SK-N-SH (cell line): ENCODE measurements at regions not wholly inside any gene's neighbourhood (a gene's known extent, or its start where the extent isn't known, plus 50 kb on each side); places are given as distances from the start of the nearest gene placed in this dataset.

Source experiments
- CTCF ChIA-PET: fragments of 300-600, 350-600 bp; formaldehyde crosslinking; extraction: SDS; loops from one replicate; lab custom pipeline; 2021; lab: Yijun Ruan, JAX
- POLR2A ChIA-PET: fragments of 350-600 bp; sonication (Branson Sonifier 250); formaldehyde crosslinking; extraction: SDS; loops from one replicate; lab custom pipeline; 2020; ENCODE audit warnings: antibody characterized with exemption, inconsistent platforms; lab: Yijun Ruan, JAX
- DNase-seq: peaks from one replicate; pipeline ENCODE4 v3.0.0; 2012
- H2AFZ ChIP-seq: fragments of 200-600 bp; sonication (generic); 2 replicates; pipeline ENCODE4 v1.8.1; 2016; ENCODE audit warnings: antibody characterized with exemption, mild to moderate bottlenecking, low read depth
- H3F3A ChIP-seq: fragments of 200-600 bp; sonication (generic); replicated peaks from 2 replicates; pipeline ENCODE3; 2016; ENCODE audit warnings: antibody characterized with exemption, mild to moderate bottlenecking; ENCODE audit not compliant: insufficient read depth
- H3K27ac ChIP-seq, 2 experiments: fragments of 200-500 bp in 1 of 2; fragments of 200-600 bp in 1 of 2; sonication (Bioruptor generic) in 1 of 2; sonication (generic), shearing (Covaris generic) in 1 of 2; 2 replicates each; pipeline versions ENCODE4 v1.5.1 to v1.6.1; 2014 to 2016; ENCODE audit warnings: low read depth in 2 of 2, inconsistent platforms in 1 of 2, low read length in 1 of 2, mild to moderate bottlenecking in 1 of 2, mixed read lengths in 1 of 2
- H3K27me3 ChIP-seq: fragments of 200-600 bp; sonication (generic), shearing (Covaris generic); 2 replicates; pipeline ENCODE4 v1.6.1; 2016; ENCODE audit warnings: mixed run types; ENCODE audit not compliant: insufficient read depth
- H3K36me3 ChIP-seq, 2 experiments: fragments of 200-500 bp in 1 of 2; fragments of 200-600 bp in 1 of 2; sonication (Bioruptor generic) in 1 of 2; sonication (generic) in 1 of 2; replicated peaks in 1 of 2; 2 replicates each; pipeline versions ENCODE3 to v1.5.1; 2014 to 2016; ENCODE audit warnings: low read length in 1 of 2, mild to moderate bottlenecking in 1 of 2; ENCODE audit not compliant: insufficient read depth in 2 of 2, control insufficient read depth in 1 of 2
- H3K4me1 ChIP-seq, 2 experiments: fragments of 200-500 bp in 1 of 2; fragments of 200-600 bp in 1 of 2; sonication (Bioruptor generic) in 1 of 2; sonication (generic), shearing (Covaris generic) in 1 of 2; 2 replicates each; pipeline versions ENCODE4 v1.5.1 to v1.6.1; 2014 to 2016; ENCODE audit warnings: low read depth in 1 of 2, low read length in 1 of 2, mixed run types in 1 of 2; ENCODE audit not compliant: insufficient read depth in 2 of 2, control insufficient read depth in 1 of 2
- H3K4me2 ChIP-seq: fragments of 200-600 bp; sonication (generic), shearing (Covaris generic); 2 replicates; pipeline ENCODE4 v1.6.1; 2017; ENCODE audit warnings: mixed run types
- H3K4me3 ChIP-seq, 2 experiments: fragments of 200-500 bp in 1 of 2; fragments of 200-600 bp in 1 of 2; sonication (Bioruptor generic) in 1 of 2; sonication (generic), shearing (Covaris generic) in 1 of 2; 2 replicates each; pipeline versions ENCODE4 v1.5.1 to v1.8.1; 2014 to 2016; ENCODE audit warnings: low read depth in 2 of 2, inconsistent platforms in 1 of 2, low read length in 1 of 2, mild to moderate bottlenecking in 1 of 2, mixed read lengths in 1 of 2, moderate library complexity in 1 of 2
- H3K79me2 ChIP-seq: fragments of 200-600 bp; sonication (generic); 2 replicates; pipeline ENCODE4 v1.8.1; 2017; ENCODE audit warnings: mild to moderate bottlenecking; ENCODE audit not compliant: insufficient read depth
- H3K9ac ChIP-seq: fragments of 200-600 bp; sonication (generic); 2 replicates; pipeline ENCODE4 v1.6.1; 2017; ENCODE audit warnings: mixed run types
- H3K9me2 ChIP-seq: fragments of 200-600 bp; sonication (generic); 2 replicates; pipeline ENCODE4 v1.6.1; 2017; ENCODE audit warnings: mixed run types
- H3K9me3 ChIP-seq: fragments of 200-600 bp; sonication (generic); 2 replicates; pipeline ENCODE4 v1.6.1; 2017; ENCODE audit warnings: mixed run types, mild to moderate bottlenecking, moderate library complexity
- H4K20me1 ChIP-seq: fragments of 200-600 bp; sonication (generic); 2 replicates; pipeline ENCODE4 v1.6.1; 2017; ENCODE audit warnings: mild to moderate bottlenecking, mixed run types; ENCODE audit not compliant: insufficient read depth
- CTCF ChIP-seq: fragments of 200-600 bp; sonication (generic); IDR thresholded peaks from 2 replicates; pipeline ENCODE4 v1.6.1; 2017; ENCODE audit warnings: antibody characterized with exemption, mild to moderate bottlenecking, moderate library complexity
- EP300 ChIP-seq, 2 experiments: IDR thresholded peaks; 2 replicates each; pipeline versions ENCODE4 v1.4.0 to v1.6.1; 2012; ENCODE audit warnings: borderline replicate concordance in 1 of 2, low read depth in 1 of 2, low read length in 1 of 2
- FOXJ3 ChIP-seq: sonication (generic); formaldehyde crosslinking; IDR thresholded peaks from 2 replicates; pipeline ENCODE4 v1.5.1; 2020; ENCODE audit warnings: mild to moderate bottlenecking, missing genetic modification reagents
- FOXM1 ChIP-seq: IDR thresholded peaks from 2 replicates; pipeline ENCODE4 v1.4.0; 2012; ENCODE audit warnings: low read depth, mild to moderate bottlenecking
- GATA2 ChIP-seq: sonication (generic); formaldehyde crosslinking; IDR thresholded peaks from 2 replicates; pipeline ENCODE4 v1.5.0; 2020; ENCODE audit warnings: mild to moderate bottlenecking, missing genetic modification reagents
- IRF3 ChIP-seq: fragments of 150-350 bp; IDR thresholded peaks from 2 replicates; pipeline ENCODE4 v1.6.1; 2016; ENCODE audit warnings: mild to moderate bottlenecking, low read depth, low read length
- MEF2A ChIP-seq: IDR thresholded peaks from 2 replicates; pipeline ENCODE4 v1.4.0; 2012; ENCODE audit warnings: low read depth, borderline replicate concordance
- MXI1 ChIP-seq: IDR thresholded peaks from 2 replicates; pipeline ENCODE4 v1.6.1; 2012; ENCODE audit warnings: mild to moderate bottlenecking, low read depth, low read length, improper control_type of control experiment
- NFIC ChIP-seq: IDR thresholded peaks from 2 replicates; pipeline ENCODE4 v1.4.0; 2012; ENCODE audit warnings: borderline replicate concordance
- NRF1 ChIP-seq: IDR thresholded peaks from 2 replicates; pipeline ENCODE4 v1.6.1; 2012; ENCODE audit warnings: low read depth, mild to moderate bottlenecking, low read length
- PBX3 ChIP-seq: IDR thresholded peaks from 2 replicates; pipeline ENCODE4; 2012
- POLR2AphosphoS5 ChIP-seq: IDR thresholded peaks from 2 replicates; pipeline ENCODE4 v1.6.1; 2012; ENCODE audit warnings: low read depth, low read length
- RFX5 ChIP-seq: IDR thresholded peaks from 2 replicates; pipeline ENCODE4 v1.6.1; 2012; ENCODE audit warnings: mild to moderate bottlenecking, improper control_type of control experiment, low read length
- SIN3A ChIP-seq: IDR thresholded peaks from 2 replicates; pipeline ENCODE4 v1.6.1; 2012; ENCODE audit warnings: low read depth, mild to moderate bottlenecking, low read length, moderate library complexity, borderline replicate concordance
- TCF12 ChIP-seq: IDR thresholded peaks from 2 replicates; pipeline ENCODE4 v1.4.0; 2012
- TEAD4 ChIP-seq: IDR thresholded peaks from 2 replicates; pipeline ENCODE4 v1.4.0; 2012; ENCODE audit warnings: mild to moderate bottlenecking, borderline replicate concordance; ENCODE audit not compliant: insufficient read depth
- YY1 ChIP-seq: IDR thresholded peaks from 2 replicates; pipeline ENCODE4 v1.4.0; 2012; ENCODE audit warnings: low read depth, mild to moderate bottlenecking
- ZBTB33 ChIP-seq: IDR thresholded peaks from 2 replicates; pipeline ENCODE4 v1.4.0; 2012; ENCODE audit warnings: low read depth, borderline replicate concordance
- WGBS: methylation state at CpG from one replicate; pipeline ENCODE4 v1.1.6; 2017; ENCODE audit warnings: low lambda C conversion rate; 5-methylcytosine and 5-hydroxymethylcytosine counted together
- TF ChIP-seq, protein P1 (sequence below): IDR thresholded peaks from 2 replicates; pipeline ENCODE4 v1.6.1; 2012; ENCODE audit warnings: mild to moderate bottlenecking, low read depth, low read length, moderate library complexity
- TF ChIP-seq, protein P2 (sequence below): fragments of 150-350 bp; IDR thresholded peaks from 2 replicates; pipeline ENCODE4 v1.6.1; 2017; ENCODE audit warnings: antibody characterized with exemption, low read length, low read depth, borderline replicate concordance

- CTCF ChIA-PET = interaction anchor here (0.6 to 1.3 kb wide), 2 partner anchors 14 to 358 kb away, joined by 3 read pairs; no protein-coding TSS in a partner anchor
- H3K4me2 ChIP-seq = no peak overlapping the region
Observed at GRCh38 chr13:103451656-103452055, 385.4 kb upstream of the SLC10A2 start.

More at GRCh38 chr13:103451656-103452055, 385.4 kb upstream of the SLC10A2 start:
- Histone ChIP-seq H3K36me3 (no peaks in the 10 kb centered on the region), H3K4me1 (peaks cover 0 to 3% of the 10 kb centered on the region in 2 experiments; a peak in 2 of 4 replicates), H3F3A (no peaks in the 10 kb centered on the region), H3K9ac (no peak overlapping the region), H2AFZ (no peak overlapping the region), H3K27ac (no peak overlapping the region; a peak in 1 of 4 replicates), H3K9me3 (peaks cover 4% of the 10 kb centered on the region), H3K9me2 (no peaks in the 10 kb centered on the region), H3K4me3 (no peak overlapping the region), H4K20me1 (no peaks in the 10 kb centered on the region), H3K27me3 (no peaks in the 10 kb centered on the region), H3K79me2 (no peaks in the 10 kb centered on the region)
- POLR2A ChIA-PET = no interaction called here
- DNase-seq = peak; percentile 11
- TF ChIP-seq POLR2AphosphoS5 = no peak
- no peak for TF ChIP-seq YY1
- no peak for TF ChIP-seq TCF12
- no peak for TF ChIP-seq TEAD4
- TF ChIP-seq, protein P1, sequence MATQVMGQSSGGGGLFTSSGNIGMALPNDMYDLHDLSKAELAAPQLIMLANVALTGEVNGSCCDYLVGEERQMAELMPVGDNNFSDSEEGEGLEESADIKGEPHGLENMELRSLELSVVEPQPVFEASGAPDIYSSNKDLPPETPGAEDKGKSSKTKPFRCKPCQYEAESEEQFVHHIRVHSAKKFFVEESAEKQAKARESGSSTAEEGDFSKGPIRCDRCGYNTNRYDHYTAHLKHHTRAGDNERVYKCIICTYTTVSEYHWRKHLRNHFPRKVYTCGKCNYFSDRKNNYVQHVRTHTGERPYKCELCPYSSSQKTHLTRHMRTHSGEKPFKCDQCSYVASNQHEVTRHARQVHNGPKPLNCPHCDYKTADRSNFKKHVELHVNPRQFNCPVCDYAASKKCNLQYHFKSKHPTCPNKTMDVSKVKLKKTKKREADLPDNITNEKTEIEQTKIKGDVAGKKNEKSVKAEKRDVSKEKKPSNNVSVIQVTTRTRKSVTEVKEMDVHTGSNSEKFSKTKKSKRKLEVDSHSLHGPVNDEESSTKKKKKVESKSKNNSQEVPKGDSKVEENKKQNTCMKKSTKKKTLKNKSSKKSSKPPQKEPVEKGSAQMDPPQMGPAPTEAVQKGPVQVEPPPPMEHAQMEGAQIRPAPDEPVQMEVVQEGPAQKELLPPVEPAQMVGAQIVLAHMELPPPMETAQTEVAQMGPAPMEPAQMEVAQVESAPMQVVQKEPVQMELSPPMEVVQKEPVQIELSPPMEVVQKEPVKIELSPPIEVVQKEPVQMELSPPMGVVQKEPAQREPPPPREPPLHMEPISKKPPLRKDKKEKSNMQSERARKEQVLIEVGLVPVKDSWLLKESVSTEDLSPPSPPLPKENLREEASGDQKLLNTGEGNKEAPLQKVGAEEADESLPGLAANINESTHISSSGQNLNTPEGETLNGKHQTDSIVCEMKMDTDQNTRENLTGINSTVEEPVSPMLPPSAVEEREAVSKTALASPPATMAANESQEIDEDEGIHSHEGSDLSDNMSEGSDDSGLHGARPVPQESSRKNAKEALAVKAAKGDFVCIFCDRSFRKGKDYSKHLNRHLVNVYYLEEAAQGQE = no peak
- TF ChIP-seq ZBTB33 = no peak
- no peak for TF ChIP-seq FOXM1
- TF ChIP-seq NRF1 = no peak
- no peak for TF ChIP-seq PBX3
- TF ChIP-seq NFIC = no peak
- TF ChIP-seq RFX5 = no peak
- no peak for TF ChIP-seq FOXJ3 (CRISPR knock-in tag)
- TF ChIP-seq CTCF = no peak
- no peak for TF ChIP-seq SIN3A
- TF ChIP-seq MXI1 = no peak
- TF ChIP-seq, protein P2, sequence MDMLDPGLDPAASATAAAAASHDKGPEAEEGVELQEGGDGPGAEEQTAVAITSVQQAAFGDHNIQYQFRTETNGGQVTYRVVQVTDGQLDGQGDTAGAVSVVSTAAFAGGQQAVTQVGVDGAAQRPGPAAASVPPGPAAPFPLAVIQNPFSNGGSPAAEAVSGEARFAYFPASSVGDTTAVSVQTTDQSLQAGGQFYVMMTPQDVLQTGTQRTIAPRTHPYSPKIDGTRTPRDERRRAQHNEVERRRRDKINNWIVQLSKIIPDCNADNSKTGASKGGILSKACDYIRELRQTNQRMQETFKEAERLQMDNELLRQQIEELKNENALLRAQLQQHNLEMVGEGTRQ = no peak
- TF ChIP-seq EP300 (IDR thresholded peaks at IDR 0.05; ENCODE audit: borderline replicate concordance in 1 of 2, low read depth in 1 of 2, low read length in 1 of 2) = no peak
- TF ChIP-seq IRF3 = no peak
- no peak for TF ChIP-seq GATA2 (CRISPR knock-in tag)
- no peak for TF ChIP-seq MEF2A
- 53% methylated on average over 2 of the region's 2 CpGs for WGBS
